SH-SY5Y (cell line): ENCODE measurements at regions not wholly inside any gene's neighbourhood (a gene's known extent, or its start where the extent isn't known, plus 50 kb on each side); places are given as distances from the start of the nearest gene placed in this dataset.

ENCODE experiments used
- GATA2 ChIP-seq: IDR thresholded peaks from 2 replicates; pipeline ENCODE4 v1.6.1; 2011; ENCODE audit warnings: mild to moderate bottlenecking, low read depth, low read length
- GATA3 ChIP-seq: IDR thresholded peaks from 2 replicates; pipeline ENCODE4 v1.6.1; 2011; ENCODE audit warnings: low read depth, mild to moderate bottlenecking, low read length, moderate library complexity

DNA sequence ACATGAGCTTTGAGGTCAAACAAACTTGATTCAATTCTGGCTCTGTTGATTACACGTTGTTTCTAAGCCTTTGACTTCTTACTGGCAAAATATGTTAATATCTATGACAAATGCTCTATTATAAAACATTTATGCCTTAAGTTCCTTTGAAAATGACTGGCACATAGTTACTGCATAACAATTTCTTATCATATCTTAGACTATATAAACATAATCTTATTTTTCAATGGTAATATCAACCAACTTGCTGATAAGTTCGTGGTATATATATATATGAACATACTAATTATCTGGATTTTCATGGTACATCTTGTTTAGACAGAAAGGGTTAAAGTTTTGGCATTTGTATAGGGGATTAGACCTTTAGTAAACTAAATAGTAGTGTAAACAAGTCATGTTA is 645.6 kb upstream of the ZNF804A start:
- TF ChIP-seq GATA3, result no peak
- no peak for TF ChIP-seq GATA2

DNA sequence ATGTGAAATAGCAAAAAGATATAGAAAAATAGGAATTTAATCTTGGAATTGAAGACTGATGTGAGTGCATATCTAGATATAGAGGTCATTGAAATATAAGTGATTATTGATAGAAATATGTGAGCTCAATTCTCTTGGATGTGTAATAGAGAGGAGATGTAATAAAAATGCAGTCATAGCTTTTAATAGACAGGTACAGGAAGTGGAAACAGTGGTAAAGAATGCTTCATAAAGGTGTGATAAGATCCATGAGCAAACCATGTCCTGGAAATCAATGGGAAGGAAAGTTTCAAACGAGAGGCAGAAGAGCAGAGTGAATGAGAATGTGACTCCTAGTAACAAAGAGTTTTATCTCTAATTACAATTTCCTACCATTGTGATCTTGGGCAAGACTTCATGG is 634.7 kb upstream of the ZNF804A start:
- TF ChIP-seq GATA3, result no peak
- TF ChIP-seq GATA2, result no peak

DNA sequence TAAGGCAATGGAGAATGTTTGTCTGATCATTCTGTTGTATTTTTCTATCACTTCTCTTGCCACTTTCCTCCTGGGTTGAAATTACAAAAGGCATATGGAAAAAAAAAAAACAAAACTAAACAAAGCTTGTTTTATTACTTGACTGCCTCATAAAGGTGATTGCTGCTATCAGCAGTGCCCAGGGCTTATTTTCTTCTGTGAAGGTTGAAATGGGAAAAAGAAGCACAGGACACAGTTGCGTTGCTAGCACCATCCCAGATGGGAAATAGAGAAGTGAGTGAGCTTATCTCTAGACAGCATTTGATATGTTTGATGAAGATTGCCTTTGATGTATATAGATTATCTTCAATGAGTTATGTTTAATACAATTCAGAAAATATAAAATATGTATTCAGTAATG is 633.8 kb upstream of the ZNF804A start:
- no peak for TF ChIP-seq GATA3
- no peak for TF ChIP-seq GATA2

DNA sequence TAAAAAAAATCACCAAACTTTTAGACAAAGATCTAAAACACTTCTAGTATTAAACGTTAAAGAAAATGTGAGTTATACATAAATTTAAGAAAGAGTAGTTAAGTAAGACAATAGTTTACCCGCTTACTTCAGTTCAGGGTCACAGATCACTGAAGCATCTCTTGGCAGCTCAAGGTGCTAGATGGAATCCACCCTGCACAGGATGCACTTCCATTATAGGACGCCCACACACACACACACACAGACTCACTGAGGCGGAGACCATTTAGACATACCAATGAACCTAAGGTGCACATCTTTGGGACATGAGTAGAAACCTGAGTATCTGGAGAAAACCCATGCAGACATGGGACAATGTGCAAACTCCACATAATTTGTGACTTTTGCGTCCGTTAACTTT is 630.6 kb upstream of the ZNF804A start:
- no peak for TF ChIP-seq GATA3
- TF ChIP-seq GATA2, result no peak

DNA sequence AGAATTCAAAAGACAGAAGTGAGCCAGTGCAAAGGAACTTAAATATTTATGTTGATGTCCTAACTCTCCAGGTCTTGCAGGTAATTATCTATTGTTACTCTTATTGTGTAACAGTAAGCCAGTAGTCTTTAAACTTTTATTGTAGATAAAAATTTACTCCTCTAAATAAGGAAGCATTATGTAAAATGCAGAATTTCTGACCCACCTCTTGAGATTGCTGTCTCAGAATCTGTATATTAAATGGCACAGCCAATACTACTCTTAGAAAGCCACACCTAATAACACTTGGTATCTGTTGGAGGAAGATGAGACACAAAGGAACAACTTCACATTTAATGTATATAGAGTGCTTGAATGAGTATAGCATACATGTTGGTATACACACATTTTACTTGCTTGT is 613.5 kb upstream of the ZNF804A start:
- TF ChIP-seq GATA2 (no peak), GATA3 (no peak)

DNA sequence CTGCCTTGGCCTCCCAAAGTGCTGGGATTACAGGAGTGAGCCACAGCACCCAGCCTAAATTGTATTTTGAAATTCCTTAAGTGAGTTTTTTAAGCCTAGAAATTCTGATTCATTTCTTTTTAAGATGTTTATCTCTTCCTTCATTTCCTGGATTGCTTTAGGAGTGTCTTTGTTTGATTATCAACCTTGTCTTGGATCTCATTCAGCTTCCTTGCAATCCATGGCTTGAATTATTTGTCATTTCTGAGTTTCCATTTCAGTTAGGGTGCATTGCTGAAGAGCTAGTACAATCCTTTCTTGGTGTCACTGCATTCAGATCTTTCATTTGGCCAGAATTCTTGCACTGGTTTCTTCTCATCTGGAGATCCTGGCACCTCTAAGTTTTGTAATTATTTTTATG is 606.4 kb upstream of the ZNF804A start:
- TF ChIP-seq GATA3, result no peak
- TF ChIP-seq GATA2, result no peak

DNA sequence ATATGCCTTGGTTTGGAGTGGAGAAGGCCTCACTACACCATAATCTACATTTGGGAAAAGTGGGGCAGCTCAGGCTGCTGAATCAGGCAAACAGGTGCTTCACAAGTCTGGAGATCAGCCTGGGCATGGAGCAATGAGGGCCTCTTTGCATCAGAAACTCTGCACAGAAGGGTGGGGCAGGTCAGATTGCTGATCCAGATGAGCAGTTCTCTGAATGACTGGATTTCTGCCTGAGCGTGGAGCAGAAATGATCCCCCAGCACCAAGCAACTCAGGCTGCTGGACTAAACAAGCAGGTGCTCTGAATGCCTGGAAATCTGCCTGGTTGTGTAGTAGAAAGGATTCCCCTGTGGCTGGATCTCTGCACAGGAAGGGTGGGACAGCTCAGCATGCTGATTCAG is 605.3 kb upstream of the ZNF804A start:
- TF ChIP-seq GATA3 (no peak), GATA2 (no peak)

DNA sequence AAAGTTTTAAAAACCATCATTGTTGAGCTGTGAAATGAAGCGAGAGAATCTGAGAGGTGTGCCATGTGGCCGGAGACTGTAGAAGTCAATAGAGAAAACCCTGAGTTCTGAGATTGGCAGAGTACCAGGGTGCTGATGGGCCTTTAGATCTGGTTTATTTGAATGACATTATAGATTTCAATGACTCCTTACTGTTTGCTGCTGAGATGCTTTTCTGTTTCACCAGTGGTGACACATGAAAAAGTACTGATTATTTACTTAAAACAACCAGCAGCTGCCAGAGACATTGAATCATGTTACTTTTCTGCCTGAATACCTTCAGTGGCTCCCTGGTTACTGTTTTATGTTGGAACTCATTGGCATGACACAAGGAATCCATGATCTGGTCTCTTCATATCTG is 602.7 kb upstream of the ZNF804A start:
- TF ChIP-seq GATA3 (no peak), GATA2 (peak; percentile 36; the same call in 1 of the 2 replicates)

DNA sequence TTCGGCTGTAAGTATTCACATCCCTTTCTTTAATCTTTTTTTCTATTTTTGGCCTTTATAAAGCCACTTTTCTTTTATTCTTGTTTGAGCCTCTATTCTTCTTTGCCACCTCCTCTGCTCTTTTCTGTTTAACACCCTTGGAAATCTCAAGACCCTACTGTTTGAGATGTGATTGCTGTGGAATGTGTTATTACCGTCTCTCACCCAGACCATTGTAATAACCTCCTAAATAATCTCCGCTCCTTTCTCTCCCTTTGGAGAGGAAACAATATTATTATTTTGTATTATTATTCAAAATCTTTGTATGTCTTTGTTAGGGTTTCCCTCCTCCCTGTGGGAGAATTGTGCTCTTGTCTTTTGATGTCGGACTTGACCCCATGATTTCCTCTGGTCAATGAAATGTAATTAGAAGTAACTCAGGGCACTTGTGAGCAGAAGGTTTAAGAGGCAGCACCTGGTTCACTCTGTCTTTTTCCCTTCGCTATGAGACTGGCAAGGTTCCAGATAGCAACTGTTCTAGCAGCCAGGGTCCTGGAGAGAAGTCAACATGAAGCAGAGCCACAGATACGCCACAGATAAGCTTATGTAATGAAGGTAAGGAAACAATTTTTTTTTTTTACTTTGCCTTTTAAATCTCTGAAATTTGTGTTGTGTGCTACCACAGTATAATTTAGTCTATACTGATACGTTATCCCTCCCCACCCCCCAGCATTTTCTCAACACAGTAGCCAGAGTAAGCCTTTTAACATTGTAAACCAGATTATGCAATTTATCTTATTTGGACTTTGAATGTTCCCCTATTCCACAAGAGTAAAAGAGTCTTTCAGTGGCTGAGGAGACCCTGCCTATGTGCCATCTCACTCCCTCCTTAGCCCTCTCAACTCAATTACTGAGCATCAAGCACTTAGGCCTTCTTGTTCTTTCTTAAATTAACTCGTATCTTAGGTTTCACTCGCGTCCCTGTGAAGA is 601.2 kb upstream of the ZNF804A start:
- peak; percentile 95 for TF ChIP-seq GATA2
- TF ChIP-seq GATA3, result peak; percentile 87

DNA sequence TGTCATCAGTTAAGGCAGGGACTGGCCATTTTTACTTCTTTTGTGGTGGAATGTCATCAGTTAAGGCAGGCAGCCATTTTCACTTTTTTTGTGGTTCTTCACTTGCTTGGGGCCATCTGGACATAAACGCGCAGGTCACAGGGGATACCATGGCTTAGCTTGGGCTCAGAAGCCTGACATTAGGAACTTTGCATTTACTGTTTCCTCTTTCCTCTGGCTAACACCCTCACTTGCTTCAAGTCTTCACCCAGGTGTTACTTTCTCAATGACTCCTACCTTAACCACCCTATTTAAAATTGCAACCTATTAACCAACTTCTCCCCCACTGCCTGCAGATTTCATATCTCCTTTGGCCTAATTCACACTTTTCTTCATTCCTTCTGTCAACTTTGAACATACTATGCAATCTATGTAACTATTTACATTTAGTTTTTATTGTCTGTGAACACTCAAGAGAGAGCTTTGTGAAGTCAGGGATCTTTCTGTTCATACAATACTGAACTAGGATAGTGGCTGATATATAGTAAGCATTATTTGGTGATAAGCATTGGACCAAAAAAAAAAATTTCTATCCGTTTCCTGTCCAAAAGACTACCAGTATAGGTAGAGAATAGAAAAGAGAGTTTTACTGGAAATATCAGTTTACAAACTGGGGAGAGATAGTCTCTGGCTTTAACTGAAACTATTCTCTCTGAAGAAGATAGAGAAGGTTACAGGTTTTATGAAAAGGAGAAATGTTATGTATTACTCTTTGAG is 600.1 kb upstream of the ZNF804A start:
- TF ChIP-seq GATA2 (no peak), GATA3 (no peak)

DNA sequence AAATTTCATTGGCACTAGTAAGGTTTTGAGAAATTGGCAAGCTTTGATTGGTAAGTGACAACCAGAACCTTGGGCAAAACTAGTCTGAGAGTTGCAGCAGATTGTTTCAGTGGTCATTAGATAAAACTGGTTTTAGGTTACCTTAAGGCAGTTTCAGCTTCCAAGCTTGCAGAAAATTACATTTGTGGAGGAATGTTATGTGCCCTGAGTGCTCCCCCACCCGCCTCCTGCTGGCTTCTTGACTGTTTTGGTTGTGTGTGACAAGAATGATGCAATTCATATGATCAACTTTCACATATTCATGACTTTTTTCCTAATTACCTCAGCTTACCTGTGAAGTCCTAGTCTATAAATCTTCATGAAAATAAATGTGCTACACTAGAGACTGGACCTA is 599.5 kb upstream of the ZNF804A start:
- no peak for TF ChIP-seq GATA3
- TF ChIP-seq GATA2, result no peak

DNA sequence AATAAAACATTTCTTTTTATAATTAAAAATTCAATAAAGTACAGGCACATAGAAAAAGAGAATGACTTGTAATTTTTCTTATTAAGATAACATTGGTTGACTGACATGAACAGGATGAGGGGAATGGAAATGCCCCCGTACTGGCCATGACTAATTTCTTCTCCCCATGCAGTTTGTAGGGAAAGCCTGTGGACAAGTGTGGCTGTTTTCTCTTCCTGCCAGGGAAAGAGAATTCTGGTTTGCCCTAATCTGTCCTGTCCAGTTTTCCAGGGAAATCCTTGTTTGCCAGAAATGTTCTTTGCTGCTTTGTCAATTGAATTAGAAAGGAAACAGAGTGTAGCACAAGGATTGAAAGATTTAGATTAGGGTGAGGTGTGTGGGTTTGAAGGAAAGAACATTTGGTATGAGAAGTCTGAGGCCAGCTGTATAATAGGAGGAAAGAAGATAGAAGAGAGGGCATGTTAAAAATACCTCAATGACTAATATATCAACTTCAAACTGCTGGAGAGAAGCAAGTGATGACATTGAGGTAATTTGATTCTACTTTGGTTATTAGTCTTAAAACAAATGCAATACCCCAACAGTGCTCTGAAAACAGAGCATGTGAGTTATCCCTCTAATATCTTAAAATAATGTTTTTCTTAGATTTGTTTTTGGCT is 593.9 kb upstream of the ZNF804A start:
- TF ChIP-seq GATA2 (no peak), GATA3 (no peak)

DNA sequence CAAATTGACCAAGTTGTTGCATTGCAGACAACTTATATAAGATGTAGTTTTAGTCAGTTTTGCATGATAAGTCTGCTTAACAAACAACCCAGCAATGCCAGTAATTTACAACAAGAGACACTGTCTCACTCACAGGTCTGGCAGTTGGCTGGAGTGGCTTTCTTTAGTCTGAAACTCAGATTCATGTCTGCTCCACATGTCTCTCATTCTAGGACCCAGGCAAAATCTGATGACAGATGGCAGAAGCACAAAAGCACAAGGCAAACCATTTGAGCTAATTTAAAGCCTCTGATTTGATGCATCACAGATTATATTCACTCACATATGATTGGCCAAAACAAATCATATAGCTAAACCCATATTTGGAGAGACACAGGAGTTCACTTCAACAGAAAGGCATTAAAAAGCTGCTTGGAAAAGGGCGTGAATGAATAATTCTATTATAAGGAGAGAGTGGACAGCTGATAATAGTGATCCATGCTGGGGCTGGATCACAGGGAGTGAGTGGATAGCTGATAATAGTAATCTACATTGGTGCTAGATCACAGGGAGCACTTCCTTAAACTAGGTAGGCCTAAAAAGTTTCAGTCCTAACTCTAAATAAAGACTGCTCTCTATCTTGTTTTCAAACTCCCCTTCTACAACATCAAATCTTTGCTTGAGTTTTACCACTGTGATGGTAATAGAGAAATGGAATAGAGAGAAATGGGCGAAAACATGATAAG is 593.2 kb upstream of the ZNF804A start:
- no peak for TF ChIP-seq GATA3
- TF ChIP-seq GATA2, result no peak

DNA sequence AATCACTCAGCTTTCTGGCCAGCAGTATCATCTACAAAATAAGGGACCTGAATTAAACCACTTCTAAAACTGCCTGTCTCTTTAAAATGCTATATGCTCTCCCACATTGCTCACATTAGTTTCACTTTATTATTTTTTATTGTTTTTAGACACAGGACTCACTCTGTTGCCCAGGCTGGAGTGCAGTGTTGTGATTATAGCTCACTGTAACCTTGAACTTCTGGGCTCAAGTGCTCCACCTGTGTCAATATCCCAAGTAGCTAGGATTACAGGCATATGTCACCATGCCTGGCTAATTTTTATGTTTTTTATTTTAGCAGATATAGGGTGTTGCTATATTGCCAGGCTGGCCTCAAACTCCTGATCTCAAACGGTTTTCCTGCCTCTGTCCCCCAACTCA is 591.3 kb upstream of the ZNF804A start:
- TF ChIP-seq GATA2 (no peak), GATA3 (no peak)
